ENCODE measurements at regions not wholly inside any gene's neighbourhood (a gene's known extent, or its start where the extent isn't known, plus 50 kb on each side); places are given as distances from the start of the nearest gene placed in this dataset.

- no peak for TF ChIP-seq GATA3 (IDR thresholded peaks at IDR 0.05; ENCODE audit: low read depth, low read length)
- no peak for TF ChIP-seq GATA2 (IDR thresholded peaks at IDR 0.05; ENCODE audit: low read depth, low read length)
Measured at GRCh38 chr17:79519601-79520000, 91.2 kb downstream of the RBFOX3 start.

GRCh38 chr17:79518585-79519523 is 92.0 kb downstream of the RBFOX3 start:
- TF ChIP-seq GATA2 (IDR thresholded peaks at IDR 0.05; ENCODE audit: low read depth, low read length) (no peak), GATA3 (IDR thresholded peaks at IDR 0.05; ENCODE audit: low read depth, low read length) (no peak)

- TF ChIP-seq GATA2 (IDR thresholded peaks at IDR 0.05; ENCODE audit: low read depth, low read length) (peak; percentile 72), GATA3 (IDR thresholded peaks at IDR 0.05; ENCODE audit: low read depth, low read length) (no peak)
Measured at GRCh38 chr17:79517827-79518584, 92.8 kb downstream of the RBFOX3 start.

- no peak for TF ChIP-seq GATA2 (IDR thresholded peaks at IDR 0.05; ENCODE audit: low read depth, low read length)
Measured at GRCh38 chr17:79515646-79516571, 94.9 kb downstream of the RBFOX3 start.

GRCh38 chr17:79515110-79515509 is 95.7 kb downstream of the RBFOX3 start:
- TF ChIP-seq GATA2 (IDR thresholded peaks at IDR 0.05; ENCODE audit: low read depth, low read length) = no peak
- no peak for TF ChIP-seq GATA3 (IDR thresholded peaks at IDR 0.05; ENCODE audit: low read depth, low read length)

GRCh38 chr17:79513820-79514535 is 96.9 kb downstream of the RBFOX3 start:
- no peak for TF ChIP-seq GATA3 (IDR thresholded peaks at IDR 0.05; ENCODE audit: low read depth, low read length)
- no peak for TF ChIP-seq GATA2 (IDR thresholded peaks at IDR 0.05; ENCODE audit: low read depth, low read length)

GRCh38 chr17:79513206-79513605 is 97.6 kb downstream of the RBFOX3 start:
- no peak for TF ChIP-seq GATA2 (IDR thresholded peaks at IDR 0.05; ENCODE audit: low read depth, low read length)
- no peak for TF ChIP-seq GATA3 (IDR thresholded peaks at IDR 0.05; ENCODE audit: low read depth, low read length)

- TF ChIP-seq GATA2 (IDR thresholded peaks at IDR 0.05; ENCODE audit: low read depth, low read length) = no peak
- TF ChIP-seq GATA3 (IDR thresholded peaks at IDR 0.05; ENCODE audit: low read depth, low read length) = no peak
Measured at GRCh38 chr17:79511471-79511870, 99.4 kb downstream of the RBFOX3 start.

GRCh38 chr17:79510071-79510470 is 100.8 kb downstream of the RBFOX3 start:
- TF ChIP-seq GATA3 (IDR thresholded peaks at IDR 0.05; ENCODE audit: low read depth, low read length) (no peak), GATA2 (IDR thresholded peaks at IDR 0.05; ENCODE audit: low read depth, low read length) (no peak)

- no peak for TF ChIP-seq GATA2 (IDR thresholded peaks at IDR 0.05; ENCODE audit: low read depth, low read length)
- TF ChIP-seq GATA3 (IDR thresholded peaks at IDR 0.05; ENCODE audit: low read depth, low read length) = no peak
Measured at GRCh38 chr17:79509490-79509889, 101.4 kb downstream of the RBFOX3 start.

GRCh38 chr17:79509008-79509407 is 101.8 kb downstream of the RBFOX3 start:
- no peak for TF ChIP-seq GATA3 (IDR thresholded peaks at IDR 0.05; ENCODE audit: low read depth, low read length)
- no peak for TF ChIP-seq GATA2 (IDR thresholded peaks at IDR 0.05; ENCODE audit: low read depth, low read length)

GRCh38 chr17:79508291-79508716 is 102.5 kb downstream of the RBFOX3 start:
- TF ChIP-seq GATA2 (IDR thresholded peaks at IDR 0.05; ENCODE audit: low read depth, low read length) = no peak
- no peak for TF ChIP-seq GATA3 (IDR thresholded peaks at IDR 0.05; ENCODE audit: low read depth, low read length)

- TF ChIP-seq GATA3 (IDR thresholded peaks at IDR 0.05; ENCODE audit: low read depth, low read length) = no peak
- no peak for TF ChIP-seq GATA2 (IDR thresholded peaks at IDR 0.05; ENCODE audit: low read depth, low read length)
Measured at GRCh38 chr17:79506955-79507354, 103.9 kb downstream of the RBFOX3 start.

All from SH-SY5Y (cell line).